NCI-H1930 (cell line): ENCODE measurements at regions not wholly inside any gene's neighbourhood (a gene's known extent, or its start where the extent isn't known, plus 50 kb on each side); places are given as distances from the start of the nearest gene placed in this dataset.
"Not testable (repeated sequence)": the region's sequence is repeated elsewhere in the genome, so short reads cannot be mapped to it uniquely, and the experiment has no call there.

ENCODE experiments used
- DNase-seq, 2 experiments: peaks; one replicate each; lab custom pipeline; 2025; lab: John Stamatoyannopoulos, UW

GRCh38 chr4:86413426-86413825, 53.6 kb upstream of the MAPK10 start:
- DNase-seq, result not testable (repeated sequence)

- no peak for DNase-seq
Observed at GRCh38 chr4:86414686-86415085, 54.8 kb upstream of the MAPK10 start.

GRCh38 chr4:86416081-86416480, 56.2 kb upstream of the MAPK10 start:
- DNase-seq, result no peak

- DNase-seq, result no peak
Observed at GRCh38 chr4:86421461-86421860, 61.6 kb upstream of the MAPK10 start.

- no peak for DNase-seq
Observed at GRCh38 chr4:86431543-86432116, 71.8 kb upstream of the MAPK10 start.

GRCh38 chr4:86432559-86433134, 72.8 kb upstream of the MAPK10 start:
- no peak for DNase-seq

GRCh38 chr4:86439293-86439692, 79.4 kb upstream of the MAPK10 start:
- DNase-seq, result no peak

- DNase-seq, result no peak
Observed at GRCh38 chr4:86441175-86441936, 81.5 kb upstream of the MAPK10 start.

GRCh38 chr4:86442881-86443280, 83.0 kb upstream of the MAPK10 start:
- no peak for DNase-seq

GRCh38 chr4:86443495-86443894, 83.6 kb upstream of the MAPK10 start:
- no peak for DNase-seq

- no peak for DNase-seq
Observed at GRCh38 chr4:86446996-86447395, 87.1 kb upstream of the MAPK10 start.

- DNase-seq, result no peak
Observed at GRCh38 chr4:86448871-86449270, 89.0 kb upstream of the MAPK10 start.

- no peak for DNase-seq
Observed at GRCh38 chr4:86449746-86450588, 90.1 kb upstream of the MAPK10 start.

GRCh38 chr4:86450861-86451260, 91.0 kb upstream of the MAPK10 start:
- DNase-seq, result no peak

GRCh38 chr4:86451560-86452330, 91.9 kb upstream of the MAPK10 start:
- no peak for DNase-seq

GRCh38 chr4:86452422-86452891, 92.6 kb upstream of the MAPK10 start:
- no peak for DNase-seq

- DNase-seq, result no peak
Observed at GRCh38 chr4:86452924-86453531, 93.2 kb upstream of the MAPK10 start.

GRCh38 chr4:86453611-86454072, 93.8 kb upstream of the MAPK10 start:
- DNase-seq, result not testable (repeated sequence)

GRCh38 chr4:86461849-86462248, 102.0 kb upstream of the MAPK10 start:
- no peak for DNase-seq

GRCh38 chr4:86472377-86473019, 112.6 kb upstream of the MAPK10 start:
- no peak for DNase-seq

- not testable (repeated sequence) for DNase-seq
Observed at GRCh38 chr4:86478151-86478550, 116.0 kb upstream of the PTPN13 start.
